ENCODE measurements at regions not wholly inside any gene's neighbourhood (a gene's known extent, or its start where the extent isn't known, plus 50 kb on each side); places are given as distances from the start of the nearest gene placed in this dataset.

DNA sequence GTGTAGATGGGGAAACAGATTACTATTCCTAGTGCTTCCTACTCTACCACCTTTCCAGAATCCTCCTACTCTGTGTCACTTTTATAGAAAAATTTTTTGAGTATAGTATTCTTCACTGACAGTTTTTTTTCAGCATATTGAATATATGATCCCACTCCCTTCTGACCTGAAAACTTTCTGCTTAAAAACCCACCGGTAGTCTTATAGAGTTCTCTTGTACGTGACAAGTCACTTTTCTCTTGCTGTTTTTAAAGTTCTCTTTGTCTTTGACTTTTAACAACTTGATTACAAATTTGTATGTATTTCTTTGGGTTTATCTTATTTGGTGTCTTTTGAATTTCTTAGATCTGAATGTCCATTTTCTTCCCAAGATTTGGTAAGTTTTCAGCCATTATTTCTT is 133.6 kb upstream of the SLC38A2 start:
- DNase-seq (ENCODE audit: low read depth, low spot score) = no peak
- H3K27ac ChIP-seq = no peak overlapping the region

DNA sequence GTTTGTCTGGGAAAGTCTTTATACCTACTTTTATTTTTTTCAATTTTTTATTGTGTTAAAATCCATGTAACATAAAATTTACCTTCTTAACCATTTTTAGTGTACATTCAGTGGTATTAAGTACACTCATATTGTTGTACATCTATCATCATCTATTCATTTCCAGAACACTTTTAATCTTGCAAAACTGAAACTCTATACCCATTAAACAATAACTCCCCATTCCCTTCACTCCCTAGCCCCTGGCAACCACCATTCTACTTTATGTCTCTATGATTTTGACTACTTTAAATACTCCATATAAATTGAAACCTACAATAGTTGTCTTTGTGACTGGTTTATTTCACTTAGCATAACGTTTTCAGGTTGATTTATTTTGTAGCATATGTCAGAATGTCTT is 131.9 kb upstream of the SLC38A2 start:
- peak overlapping the region; percentile 51 for H3K27ac ChIP-seq
- no peak for DNase-seq (ENCODE audit: low read depth, low spot score)

DNA sequence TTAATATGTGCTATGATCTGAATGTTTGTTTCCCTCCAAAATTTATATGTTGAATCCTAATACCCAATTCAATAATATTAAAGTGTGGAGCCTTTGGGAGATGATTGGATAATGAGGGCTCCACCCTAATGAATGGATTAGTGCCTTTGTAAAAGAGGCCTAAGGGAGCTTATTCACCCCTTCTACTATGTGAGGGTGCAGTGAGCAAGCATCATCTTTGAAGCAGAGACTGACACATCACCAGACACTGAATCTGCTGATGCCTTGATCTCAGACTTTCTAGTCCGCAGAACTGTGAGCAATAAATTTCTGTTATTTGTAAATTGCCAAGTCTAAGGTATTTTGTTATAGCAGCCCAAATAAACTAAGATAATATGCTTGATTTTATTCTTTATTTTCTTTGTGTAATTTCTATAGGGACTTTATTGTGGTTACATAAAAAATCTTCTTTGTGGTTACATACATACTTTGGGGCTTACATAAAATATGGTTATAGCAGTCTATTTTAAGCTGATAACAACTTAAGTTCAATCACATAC is 131.1 kb upstream of the SLC38A2 start:
- H3K27ac ChIP-seq = peak overlapping the region; percentile 51
- no peak for DNase-seq (ENCODE audit: low read depth, low spot score)

DNA sequence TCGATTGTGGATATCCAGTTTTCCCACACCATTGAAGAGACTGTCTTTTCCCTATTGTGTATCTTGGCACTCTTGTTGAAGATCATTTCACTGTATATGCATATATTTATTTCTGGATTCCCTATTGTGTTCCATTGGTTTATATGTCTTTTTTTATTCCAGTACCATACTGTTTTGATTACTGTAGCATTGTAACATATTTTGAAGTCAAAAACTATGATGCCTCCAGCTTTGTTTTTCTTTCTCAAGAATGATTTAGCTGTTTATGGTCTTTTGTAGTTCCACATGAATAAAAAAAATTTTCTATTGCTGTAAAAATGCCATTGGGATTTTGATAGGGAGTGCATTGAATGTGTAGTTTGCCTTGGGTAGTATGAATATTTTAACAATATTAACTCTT is 128.1 kb upstream of the SLC38A2 start:
- no peak overlapping the region for H3K27ac ChIP-seq
- DNase-seq (ENCODE audit: low read depth, low spot score) = no peak

DNA sequence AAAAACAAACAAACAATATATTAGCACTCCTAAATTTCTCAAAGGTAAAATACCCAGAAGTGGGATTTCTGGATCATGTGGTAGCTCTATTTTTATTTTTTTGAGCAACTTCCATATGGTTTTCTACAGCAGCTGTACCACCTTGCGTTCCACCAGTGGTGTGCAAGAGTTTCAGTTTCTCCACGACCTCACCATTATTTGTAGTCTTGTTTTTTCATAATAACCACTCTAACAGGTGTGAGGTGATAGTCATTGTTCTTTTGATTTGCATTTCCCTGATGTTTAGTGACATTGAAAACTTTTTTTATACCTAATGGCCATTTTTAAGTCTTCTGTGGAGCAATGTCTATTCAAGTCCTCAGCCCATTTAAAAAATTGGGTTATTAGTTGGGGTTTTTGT is 127.3 kb upstream of the SLC38A2 start:
- DNase-seq (ENCODE audit: low read depth, low spot score) = no peak
- no peak overlapping the region for H3K27ac ChIP-seq

DNA sequence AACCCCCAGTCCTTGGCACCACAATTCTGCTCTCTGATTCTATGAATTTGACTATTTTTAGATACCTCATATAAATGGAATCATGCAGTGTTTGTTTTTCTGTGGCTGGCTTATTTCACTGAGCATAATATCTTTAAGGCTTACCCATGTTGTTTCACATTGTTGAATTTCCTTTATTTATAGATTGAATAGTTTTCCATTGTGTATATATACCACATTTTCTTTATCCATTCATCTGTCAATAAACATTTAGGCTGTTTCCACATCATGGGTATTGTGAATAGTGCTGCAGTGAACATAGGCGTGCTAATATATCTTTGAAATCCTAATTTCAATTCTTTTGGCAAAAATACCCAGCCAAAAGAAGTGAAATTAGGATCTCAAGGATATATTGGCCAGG is 126.7 kb upstream of the SLC38A2 start:
- H3K27ac ChIP-seq = no peak overlapping the region
- DNase-seq (ENCODE audit: low read depth, low spot score) = no peak

DNA sequence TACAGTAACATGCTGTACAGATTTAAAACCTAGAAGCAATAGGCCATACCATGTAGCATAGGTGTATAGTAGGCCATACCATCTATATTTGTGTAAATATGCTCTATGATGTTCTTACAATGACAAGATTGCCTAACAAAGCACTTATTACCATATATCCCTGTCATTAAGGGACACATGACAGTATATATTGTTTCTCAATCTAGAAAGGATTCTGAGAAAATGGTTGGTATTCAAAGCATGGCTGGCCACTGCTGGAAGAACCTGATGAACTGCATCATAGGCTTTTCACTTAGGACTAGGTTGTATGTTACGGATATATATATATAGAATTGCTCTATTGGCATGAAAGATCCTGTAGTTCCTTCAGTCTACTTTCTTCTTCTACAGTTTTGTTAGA is 125.2 kb upstream of the SLC38A2 start:
- H3K27ac ChIP-seq = no peak overlapping the region

DNA sequence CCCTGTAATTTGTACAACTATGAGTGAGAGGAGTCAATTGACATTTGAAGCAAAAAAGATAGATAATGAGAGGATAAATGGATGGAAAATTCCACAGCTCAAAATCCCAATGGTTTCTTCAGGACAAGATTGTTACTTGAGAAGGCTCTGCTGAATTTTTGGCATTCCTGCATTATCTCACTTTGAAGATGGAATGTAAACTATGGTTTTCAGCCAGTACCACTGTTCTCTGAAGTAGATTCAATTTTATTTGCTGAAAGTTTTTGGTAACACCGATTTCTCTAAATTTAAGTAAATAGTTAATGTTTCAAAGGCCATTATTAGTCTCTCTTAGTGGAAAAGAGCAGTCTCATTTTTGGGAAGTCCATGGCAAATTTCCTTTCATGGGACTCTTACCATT is 121.9 kb upstream of the SLC38A2 start:
- DNase-seq (ENCODE audit: low read depth, low spot score) = no peak
- H3K27ac ChIP-seq = peak overlapping the region; percentile 96

More for the DNA sequence above, 125.2 kb upstream of the SLC38A2 start:
- DNase-seq (ENCODE audit: low read depth, low spot score) = no peak

DNA sequence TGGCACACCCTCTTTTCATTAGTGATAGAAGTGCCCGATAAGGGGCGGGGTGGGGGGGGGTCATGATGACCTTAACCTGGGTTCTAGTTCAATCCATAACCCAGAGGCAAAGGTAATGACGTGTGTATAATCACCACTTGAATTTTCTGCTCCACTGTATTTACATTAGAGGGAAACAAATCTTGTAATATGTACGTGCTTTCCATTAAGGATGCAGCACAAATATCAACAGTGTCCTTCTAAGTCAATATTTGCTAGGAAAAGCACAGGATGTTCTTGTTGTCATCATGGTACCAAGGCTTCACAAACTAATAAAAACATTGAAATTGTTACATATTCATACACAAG is 121.2 kb upstream of the SLC38A2 start:
- no peak for DNase-seq (ENCODE audit: low read depth, low spot score)
- peak overlapping the region; percentile 96 for H3K27ac ChIP-seq

DNA sequence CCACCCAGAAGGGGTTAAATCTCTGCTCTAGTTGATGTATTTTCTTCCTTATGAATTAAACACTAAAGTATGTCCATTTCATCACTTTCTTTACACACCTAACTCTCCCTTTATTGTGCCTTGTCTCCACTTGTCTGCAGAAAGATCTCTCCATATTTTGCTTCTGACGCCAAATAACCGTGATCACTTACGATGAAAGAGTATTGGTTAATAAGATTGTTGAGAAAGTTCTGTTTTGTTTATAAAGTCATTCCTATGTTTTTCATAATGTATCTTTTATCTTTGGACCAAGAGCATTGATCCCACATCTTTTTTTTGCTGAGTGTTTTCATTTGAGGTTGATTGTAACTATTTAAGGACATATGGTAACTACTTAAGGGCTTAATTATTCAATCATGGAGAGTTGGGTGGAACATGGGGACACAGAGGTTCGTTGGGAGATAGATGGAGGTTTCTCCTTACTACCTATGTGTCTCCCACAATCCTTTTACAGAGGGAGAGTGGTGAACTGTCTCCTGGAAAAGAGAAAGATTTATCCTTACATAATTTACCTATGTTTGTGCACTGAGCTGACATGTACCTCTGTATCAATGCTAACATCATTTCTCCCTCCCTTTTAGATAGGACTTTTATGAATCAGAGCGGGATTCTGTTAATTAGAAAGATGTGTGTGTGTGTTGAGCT is 120.7 kb upstream of the SLC38A2 start:
- peak; percentile 82 for DNase-seq (ENCODE audit: low read depth, low spot score)
- H3K27ac ChIP-seq = peak overlapping the region; percentile 96

DNA sequence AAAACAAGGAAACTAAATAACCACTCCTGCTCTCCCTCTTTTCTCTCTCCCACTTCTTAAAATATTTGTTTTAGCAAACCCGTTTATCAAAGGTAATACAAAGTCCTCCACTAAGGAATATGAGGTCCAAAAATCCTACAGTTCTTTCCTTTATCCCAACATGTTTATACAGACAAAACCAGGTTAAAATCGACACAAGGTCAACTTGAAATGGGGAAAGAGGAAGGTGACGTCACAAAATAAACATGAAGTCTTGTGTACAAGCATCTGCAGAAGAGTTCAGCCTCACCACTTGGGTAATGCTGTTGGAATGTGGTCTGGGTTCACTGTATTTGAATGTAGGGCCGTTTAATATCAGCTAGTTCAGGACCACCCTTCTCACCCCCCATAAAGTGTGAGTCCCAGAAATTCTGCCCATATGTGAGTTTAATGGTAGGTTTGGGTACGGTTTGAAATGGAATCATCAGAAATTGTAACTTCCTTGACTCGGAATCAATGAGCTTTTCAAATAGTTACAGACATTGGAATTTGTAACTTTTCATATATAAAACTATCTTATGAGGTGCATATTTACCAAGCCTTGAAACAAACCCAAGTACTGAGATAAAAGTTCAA is 120.0 kb upstream of the SLC38A2 start:
- H3K27ac ChIP-seq = peak overlapping the region; percentile 96
- DNase-seq (ENCODE audit: low read depth, low spot score) = peak; percentile 93

DNA sequence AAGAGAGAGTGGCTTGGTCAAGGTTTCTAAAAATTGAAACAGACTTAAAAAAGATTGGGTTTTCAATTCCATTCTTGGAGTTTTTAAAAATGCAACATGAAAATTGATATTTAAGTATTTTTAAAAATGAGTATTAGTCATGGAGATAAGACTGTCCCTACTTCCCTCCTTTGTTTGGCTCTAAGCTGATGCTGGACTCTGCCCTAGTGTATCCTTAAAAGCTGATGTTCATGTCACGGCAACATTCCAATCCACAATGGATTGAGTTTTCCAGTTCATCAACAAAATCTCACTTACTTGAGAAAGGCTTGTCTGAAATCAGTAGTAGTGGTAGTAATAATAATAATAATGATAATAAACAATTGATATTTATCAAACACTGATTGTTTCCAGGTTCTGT is 119.0 kb upstream of the SLC38A2 start:
- no peak for DNase-seq (ENCODE audit: low read depth, low spot score)
- H3K27ac ChIP-seq = peak overlapping the region; percentile 96

DNA sequence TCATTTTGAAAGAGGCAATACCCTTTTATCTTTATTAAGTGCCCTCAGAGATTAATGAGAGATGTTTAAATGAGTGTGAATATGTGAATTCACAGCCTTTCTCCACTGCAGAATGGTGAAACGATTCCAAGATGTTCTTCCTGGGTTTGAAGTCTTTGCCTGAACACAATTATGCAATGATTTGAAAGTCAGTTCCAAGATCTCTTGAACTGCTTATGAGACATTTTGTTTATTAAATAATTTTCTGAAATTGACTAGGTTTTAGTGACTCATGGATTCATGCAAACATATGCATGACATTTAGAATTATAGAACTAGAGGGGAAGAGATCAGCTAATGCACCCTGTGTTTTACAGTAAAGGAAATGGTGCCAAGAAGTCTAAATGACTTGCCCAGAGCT is 118.1 kb upstream of the SLC38A2 start:
- peak overlapping the region; percentile 96 for H3K27ac ChIP-seq
- no peak for DNase-seq (ENCODE audit: low read depth, low spot score)

DNA sequence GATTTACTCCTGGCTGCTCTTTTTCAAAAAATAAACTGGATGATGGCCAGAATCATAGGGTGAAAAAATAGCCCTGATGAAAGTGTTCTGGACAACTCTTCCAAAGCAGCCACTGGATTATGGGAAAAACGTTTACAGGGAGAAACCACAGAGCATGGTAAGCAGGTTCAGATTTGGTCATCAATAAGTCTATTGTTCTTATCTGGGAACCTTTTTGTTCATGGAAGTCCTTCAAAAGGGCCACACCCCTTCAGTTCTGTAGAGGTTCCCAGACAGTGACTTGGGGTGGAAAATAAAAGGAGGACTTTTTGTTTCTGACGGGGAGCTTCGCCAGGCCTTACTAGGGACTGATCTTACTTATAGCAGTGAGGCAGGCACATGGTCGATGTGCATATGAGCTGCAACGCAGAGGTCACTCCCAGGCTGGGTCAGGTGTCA is 117.4 kb upstream of the SLC38A2 start:
- no peak for DNase-seq (ENCODE audit: low read depth, low spot score)
- H3K27ac ChIP-seq = peak overlapping the region; percentile 96

DNA sequence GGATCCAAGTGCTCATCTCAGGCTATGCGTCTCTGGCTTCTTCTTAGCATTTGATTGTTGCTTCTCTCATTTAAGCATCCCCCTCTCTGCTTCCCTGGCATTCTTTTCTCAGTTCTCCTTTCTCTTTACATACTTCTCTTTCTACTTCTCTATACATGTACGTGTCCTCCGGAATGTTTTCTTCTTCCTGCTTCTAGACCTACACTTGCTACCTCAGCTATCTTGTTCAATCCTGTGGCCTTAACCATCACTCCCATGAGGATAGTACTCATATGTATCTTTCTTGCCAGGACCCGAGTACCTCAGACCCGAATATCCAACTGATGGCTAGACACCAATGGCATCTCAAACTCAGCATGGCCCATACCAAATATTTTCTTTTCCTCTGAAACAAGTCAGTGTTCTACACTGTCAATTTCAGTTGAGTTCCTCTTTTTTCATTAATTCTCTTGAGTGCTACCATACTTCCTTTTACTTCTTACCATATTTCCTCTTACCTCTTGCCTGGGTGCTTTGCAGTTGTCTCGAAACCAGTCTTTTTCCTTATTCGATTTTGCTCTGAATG is 115.1 kb upstream of the SLC38A2 start:
- no peak overlapping the region for H3K27ac ChIP-seq
- DNase-seq (ENCODE audit: low read depth, low spot score) = no peak

DNA sequence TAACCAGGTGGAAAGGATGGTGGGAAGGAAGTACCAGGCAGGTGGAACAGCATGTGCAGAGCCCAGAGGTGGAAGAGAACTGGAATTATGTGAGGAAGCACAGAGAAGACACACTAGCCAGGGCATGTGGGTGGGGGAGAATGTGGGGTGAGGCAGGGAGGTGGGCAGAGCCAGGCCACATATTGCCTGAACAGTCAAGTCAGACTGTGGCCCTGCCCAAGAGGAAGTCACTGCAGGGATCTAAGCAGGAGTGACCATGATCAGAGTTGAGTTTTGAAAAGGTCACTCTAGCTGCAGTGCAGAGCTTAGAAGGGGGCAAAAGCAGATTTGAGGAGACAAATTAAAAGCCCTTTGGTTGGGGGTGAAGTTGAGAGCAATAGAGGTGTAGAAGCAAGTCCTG is 114.0 kb upstream of the SLC38A2 start:
- no peak overlapping the region for H3K27ac ChIP-seq
- DNase-seq (ENCODE audit: low read depth, low spot score) = no peak

DNA sequence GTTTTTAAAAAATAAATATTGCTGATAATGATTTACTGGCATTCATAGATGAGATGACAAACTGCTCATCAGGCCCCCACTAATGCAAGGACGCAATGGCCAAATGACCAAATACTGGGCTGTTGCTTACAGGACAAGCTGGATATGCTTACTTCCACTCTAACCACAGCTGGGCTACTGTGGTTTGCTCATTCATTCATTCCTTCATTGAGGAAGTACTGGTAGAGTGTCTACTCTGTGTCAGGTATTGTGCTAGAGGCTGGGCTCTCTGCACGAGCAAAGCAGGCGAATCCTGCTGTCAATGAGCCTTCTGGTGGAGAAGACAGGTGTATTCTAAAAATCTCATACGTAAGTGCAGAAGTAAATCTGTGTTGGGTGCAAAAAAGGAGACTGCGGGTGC is 113.3 kb upstream of the SLC38A2 start:
- H3K27ac ChIP-seq = no peak overlapping the region
- DNase-seq (ENCODE audit: low read depth, low spot score) = no peak

DNA sequence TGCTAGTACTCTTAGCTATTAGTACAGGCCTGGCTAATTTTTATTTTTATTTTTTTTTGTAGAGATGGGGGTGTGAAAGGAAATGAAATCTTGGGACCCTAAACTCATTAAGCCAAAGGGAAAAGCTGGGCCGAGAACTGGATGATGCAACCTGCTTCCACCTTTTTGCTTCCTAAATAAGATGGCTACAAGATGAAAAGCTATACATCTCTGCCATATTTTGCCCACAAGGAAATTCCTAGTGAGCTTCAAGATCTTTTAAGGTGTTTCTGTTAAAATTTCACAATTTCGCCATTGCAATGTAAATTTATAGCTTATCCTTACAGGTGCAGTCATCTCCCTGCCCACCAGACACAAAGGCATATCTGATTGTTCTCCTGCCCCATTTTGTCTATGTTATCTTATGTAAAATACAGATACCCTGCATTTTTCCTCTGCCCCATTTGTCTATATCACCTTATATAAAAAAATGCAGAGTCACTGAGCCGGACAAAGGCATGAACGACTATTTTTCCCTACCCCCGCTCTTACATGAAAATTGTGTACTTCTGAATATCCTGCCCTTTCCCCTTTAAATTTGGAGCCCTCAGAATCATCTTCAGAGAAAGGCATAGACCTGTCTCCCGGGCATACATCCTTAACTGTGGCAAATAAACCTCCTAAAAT is 112.0 kb upstream of the SLC38A2 start:
- no peak for DNase-seq (ENCODE audit: low read depth, low spot score)
- H3K27ac ChIP-seq = no peak overlapping the region

DNA sequence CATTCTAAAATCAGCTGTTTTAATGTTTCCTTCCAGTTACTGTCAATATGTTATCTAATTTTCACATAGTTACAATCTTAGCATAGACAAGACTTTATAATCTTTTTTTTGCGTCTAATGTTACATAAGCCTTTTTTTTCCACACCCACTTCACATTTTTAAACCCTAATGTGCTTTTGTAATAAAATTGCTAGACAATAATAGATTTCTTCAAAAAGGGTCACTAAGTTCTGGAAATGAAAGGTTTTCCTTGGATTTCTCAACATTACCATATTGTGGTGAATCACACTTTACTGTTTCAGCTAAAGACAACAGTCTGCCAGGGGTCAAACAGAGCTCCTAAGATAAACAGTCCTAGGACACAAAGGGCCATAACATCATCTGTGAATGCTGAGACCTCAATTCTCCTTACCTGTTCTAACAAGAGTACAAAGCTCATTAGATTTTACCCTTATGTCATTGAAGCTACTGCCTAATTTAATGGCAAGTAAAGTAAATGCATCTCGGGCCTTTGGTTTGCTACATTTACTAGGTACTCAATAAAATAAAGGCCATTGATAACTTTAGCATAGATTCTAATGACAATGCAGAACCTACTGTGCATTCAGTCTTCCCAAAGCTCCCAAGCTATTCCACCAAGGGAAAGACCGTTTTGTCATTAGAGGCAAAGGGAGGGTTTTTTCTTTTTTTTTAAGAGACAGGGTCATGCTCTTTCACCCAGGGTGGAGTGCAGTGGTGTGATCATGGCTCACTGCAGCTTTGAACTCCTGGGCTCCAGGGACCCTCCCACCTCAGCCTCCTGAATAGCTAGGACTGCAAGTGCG is 111.2 kb upstream of the SLC38A2 start:
- H3K27ac ChIP-seq = no peak overlapping the region
- DNase-seq (ENCODE audit: low read depth, low spot score) = no peak

DNA sequence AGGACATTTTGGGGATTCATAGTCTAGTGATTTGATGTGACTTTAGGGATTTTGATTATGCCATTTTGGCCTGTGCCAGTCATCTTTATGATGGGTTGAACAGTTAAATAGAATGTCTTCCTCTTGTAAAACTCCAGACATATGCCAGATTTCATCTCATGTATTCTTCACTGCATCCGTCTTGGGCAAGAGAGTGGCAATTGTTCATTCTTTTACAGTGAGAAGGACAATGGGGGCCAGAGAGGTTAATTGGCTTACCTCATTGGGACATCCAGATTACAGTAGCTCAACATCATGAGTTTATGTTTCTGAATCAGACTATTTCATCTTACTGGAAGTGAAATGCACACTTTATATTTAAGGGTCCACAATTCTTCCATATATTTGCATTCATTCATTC is 108.2 kb upstream of the SLC38A2 start:
- DNase-seq (ENCODE audit: low read depth, low spot score) = no peak
- no peak overlapping the region for H3K27ac ChIP-seq
